ENCODE measurements at regions not wholly inside any gene's neighbourhood (a gene's known extent, or its start where the extent isn't known, plus 50 kb on each side); places are given as distances from the start of the nearest gene placed in this dataset.
"Not testable (repeated sequence)": the region's sequence is repeated elsewhere in the genome, so short reads cannot be mapped to it uniquely, and the experiment has no call there.

DNA sequence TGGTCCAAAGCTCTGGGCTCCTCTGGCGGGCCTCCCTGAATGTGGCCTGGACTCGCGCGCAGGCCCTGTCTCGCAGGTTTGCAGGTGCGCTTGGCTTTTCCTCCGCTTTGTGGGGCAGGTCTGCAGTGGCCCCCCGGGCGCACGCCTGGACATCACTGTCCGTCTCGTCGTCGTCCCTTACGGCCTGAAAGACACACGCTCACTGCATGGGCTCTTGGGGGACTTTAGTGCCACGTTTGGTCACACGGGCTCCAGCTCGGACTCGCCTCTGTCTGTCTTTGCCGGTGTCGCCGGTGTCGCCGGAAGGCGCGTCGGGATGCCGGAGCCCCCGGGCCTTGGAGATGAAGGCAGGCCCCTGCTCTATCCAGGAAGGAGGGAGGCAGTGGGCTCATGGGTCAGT is 1419.9 kb upstream of the PCDH10 start:
- TF ChIP-seq, protein P1, sequence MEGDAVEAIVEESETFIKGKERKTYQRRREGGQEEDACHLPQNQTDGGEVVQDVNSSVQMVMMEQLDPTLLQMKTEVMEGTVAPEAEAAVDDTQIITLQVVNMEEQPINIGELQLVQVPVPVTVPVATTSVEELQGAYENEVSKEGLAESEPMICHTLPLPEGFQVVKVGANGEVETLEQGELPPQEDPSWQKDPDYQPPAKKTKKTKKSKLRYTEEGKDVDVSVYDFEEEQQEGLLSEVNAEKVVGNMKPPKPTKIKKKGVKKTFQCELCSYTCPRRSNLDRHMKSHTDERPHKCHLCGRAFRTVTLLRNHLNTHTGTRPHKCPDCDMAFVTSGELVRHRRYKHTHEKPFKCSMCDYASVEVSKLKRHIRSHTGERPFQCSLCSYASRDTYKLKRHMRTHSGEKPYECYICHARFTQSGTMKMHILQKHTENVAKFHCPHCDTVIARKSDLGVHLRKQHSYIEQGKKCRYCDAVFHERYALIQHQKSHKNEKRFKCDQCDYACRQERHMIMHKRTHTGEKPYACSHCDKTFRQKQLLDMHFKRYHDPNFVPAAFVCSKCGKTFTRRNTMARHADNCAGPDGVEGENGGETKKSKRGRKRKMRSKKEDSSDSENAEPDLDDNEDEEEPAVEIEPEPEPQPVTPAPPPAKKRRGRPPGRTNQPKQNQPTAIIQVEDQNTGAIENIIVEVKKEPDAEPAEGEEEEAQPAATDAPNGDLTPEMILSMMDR (IDR thresholded peaks at IDR 0.05; ENCODE audit: low read depth, low read length): not testable (repeated sequence)
- TF ChIP-seq, protein P2, sequence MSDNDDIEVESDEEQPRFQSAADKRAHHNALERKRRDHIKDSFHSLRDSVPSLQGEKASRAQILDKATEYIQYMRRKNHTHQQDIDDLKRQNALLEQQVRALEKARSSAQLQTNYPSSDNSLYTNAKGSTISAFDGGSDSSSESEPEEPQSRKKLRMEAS (IDR thresholded peaks at IDR 0.05; ENCODE audit: low read depth, low read length): not testable (repeated sequence)
